Adrenal gland (tissue), 9 donors: ENCODE measurements at regions not wholly inside any gene's neighbourhood (a gene's known extent, or its start where the extent isn't known, plus 50 kb on each side); places are given as distances from the start of the nearest gene placed in this dataset.

Experiments used
- DNase-seq, 7 donors: peaks; one replicate each; pipeline ENCODE4 v3.0.0-alpha.2; 2019 to 2020
- H3K27ac ChIP-seq, 5 donors: fragments of 200-600 bp; sonication (generic) in 4 of 5; 1 replicate in 3 of 5; 2 replicates in 2 of 5; pipeline versions ENCODE4 v1.5.1 to v1.8.0; 2016 to 2020; ENCODE audit warnings: mild to moderate bottlenecking in 1 of 5
- H3K27me3 ChIP-seq: fragments of 200-600 bp; 2 replicates; pipeline ENCODE4 v1.8.0; 2021
- H3K36me3 ChIP-seq, 2 donors: fragments of 200-600 bp; replicated peaks in 1 of 2; 1 replicate in 1 of 2; 2 replicates in 1 of 2; pipeline versions ENCODE4 v1.5.1 to v1.8.0; 2018 to 2022
- H3K4me1 ChIP-seq, 2 donors: fragments of 200-600 bp; replicated peaks in 1 of 2; 1 replicate in 1 of 2; 2 replicates in 1 of 2; pipeline versions ENCODE4 v1.5.1 to v1.8.0; 2018 to 2021
- H3K4me3 ChIP-seq, 4 donors: fragments of 200-600 bp; sonication (generic) in 3 of 4; one replicate each; pipeline ENCODE4 v1.5.1; 2016 to 2018
- H3K9me3 ChIP-seq, 3 donors: fragments of 200-600 bp; sonication (generic) in 1 of 3; replicated peaks in 1 of 3; 1 replicate in 2 of 3; 2 replicates in 1 of 3; pipeline versions ENCODE4 v1.5.1 to v1.8.0; 2016 to 2021
- CTCF ChIP-seq, 6 experiments: fragments of 450-650 bp in 4 of 6; fragments of 200-600 bp in 2 of 6; sonication (generic) in 1 of 6; IDR thresholded peaks; 1 replicate in 5 of 6; 2 replicates in 1 of 6; pipeline versions ENCODE4 v1.5.1 to v1.8.0; 2016 to 2021; ENCODE audit warnings: antibody characterized with exemption in 6 of 6, mild to moderate bottlenecking in 2 of 6, moderate library complexity in 1 of 6
- POLR2A ChIP-seq, 2 donors: fragments of 450-650 bp; IDR thresholded peaks; one replicate each; pipeline ENCODE4 v1.6.1; 2017; ENCODE audit warnings: antibody characterized with exemption in 2 of 2, mild to moderate bottlenecking in 2 of 2, moderate library complexity in 1 of 2
- WGBS, 4 donors: extraction: QIAGEN DNeasy Blood & Tissue Kit in 2 of 4; methylation state at CpG; one replicate each; pipeline versions ENCODE4 v1.1.5 to v1.1.7; 2013 to 2017; 5-methylcytosine and 5-hydroxymethylcytosine counted together
- intact Hi-C, 2 donors: fragments of 100-400 bp; cut with DNase I; formaldehyde crosslinking; loops; one replicate each; pipeline versions ENCODE4 v1.14.1 to v1.15.0; 2022 to 2023
- donor health status: healthy with polysubstance abuse.
- donor health status: Bipolar disorder and iron deficiency.
- donor health status: DM: yes; HTN: yes; CAD: no.
- donor health status: DM: no; HTN: no; CAD: no.
- donor health status: DM: no; HTN: no; CAD: no.

GRCh38 chr15:31574766-31575165, 248.1 kb downstream of the KLF13 start:
- intact Hi-C loops = no loop called here
- Histone ChIP-seq H3K27me3 (no peaks in the 10 kb centered on the region), H3K36me3 (no peaks in the 10 kb centered on the region), H3K27ac (no peak overlapping the region), H3K9me3 (no peaks in the 10 kb centered on the region), H3K4me3 (no peak overlapping the region), H3K4me1 (no peaks in the 10 kb centered on the region)
- TF ChIP-seq POLR2A (IDR thresholded peaks at IDR 0.05) (no peak), CTCF (IDR thresholded peaks at IDR 0.05) (no peak)
- 62 to 85% (median 76%) methylated on average over 1 of the region's 1 CpG for WGBS, 4 donors
- DNase-seq = no peak

- intact Hi-C loops = no loop called here
- no peak for DNase-seq
- Histone ChIP-seq H3K4me3 (no peak overlapping the region), H3K9me3 (no peaks in the 10 kb centered on the region), H3K4me1 (no peaks in the 10 kb centered on the region), H3K27me3 (no peaks in the 10 kb centered on the region), H3K27ac (no peak overlapping the region), H3K36me3 (no peaks in the 10 kb centered on the region)
- TF ChIP-seq CTCF (IDR thresholded peaks at IDR 0.05) = no peak
- TF ChIP-seq POLR2A (IDR thresholded peaks at IDR 0.05) = no peak
- WGBS, 4 donors = 65 to 76% (median 74%) methylated on average over 5 of the region's 5 CpGs
Observed at GRCh38 chr15:31577108-31577507, 250.5 kb downstream of the KLF13 start.

GRCh38 chr15:31579282-31579681, 252.6 kb downstream of the KLF13 start:
- DNase-seq = no peak
- Histone ChIP-seq H3K27ac (no peak overlapping the region), H3K4me3 (no peak overlapping the region), H3K4me1 (no peaks in the 10 kb centered on the region), H3K9me3 (no peaks in the 10 kb centered on the region), H3K27me3 (no peaks in the 10 kb centered on the region), H3K36me3 (no peaks in the 10 kb centered on the region)
- intact Hi-C loops = no loop called here
- WGBS, 4 donors = 75 to 90% (median 77%) methylated on average over 4 of the region's 4 CpGs
- TF ChIP-seq CTCF (IDR thresholded peaks at IDR 0.05) = no peak
- TF ChIP-seq POLR2A (IDR thresholded peaks at IDR 0.05) = no peak

- 83 to 89% (median 87%) methylated on average over 2 of the region's 2 CpGs for WGBS, 4 donors
- intact Hi-C loops = no loop called here
- H3K27ac ChIP-seq = no peak overlapping the region
- no peaks in the 10 kb centered on the region for H3K27me3 ChIP-seq
- no peaks in the 10 kb centered on the region for H3K4me1 ChIP-seq
- H3K9me3 ChIP-seq = no peaks in the 10 kb centered on the region
- H3K36me3 ChIP-seq = no peaks in the 10 kb centered on the region
- TF ChIP-seq CTCF (IDR thresholded peaks at IDR 0.05) (no peak), POLR2A (IDR thresholded peaks at IDR 0.05) (no peak)
- H3K4me3 ChIP-seq = no peak overlapping the region
- DNase-seq = no peak
Observed at GRCh38 chr15:31579976-31580375, 253.3 kb downstream of the KLF13 start.
